SK-N-SH (cell line): ENCODE measurements at regions not wholly inside any gene's neighbourhood (a gene's known extent, or its start where the extent isn't known, plus 50 kb on each side); places are given as distances from the start of the nearest gene placed in this dataset.

ENCODE experiments used
- CTCF ChIA-PET: fragments of 300-600, 350-600 bp; formaldehyde crosslinking; extraction: SDS; loops from one replicate; lab custom pipeline; 2021; lab: Yijun Ruan, JAX
- POLR2A ChIA-PET: fragments of 350-600 bp; sonication (Branson Sonifier 250); formaldehyde crosslinking; extraction: SDS; loops from one replicate; lab custom pipeline; 2020; ENCODE audit warnings: antibody characterized with exemption, inconsistent platforms; lab: Yijun Ruan, JAX
- DNase-seq: peaks from one replicate; pipeline ENCODE4 v3.0.0; 2012
- H2AFZ ChIP-seq: fragments of 200-600 bp; sonication (generic); 2 replicates; pipeline ENCODE4 v1.8.1; 2016; ENCODE audit warnings: antibody characterized with exemption, mild to moderate bottlenecking, low read depth
- H3F3A ChIP-seq: fragments of 200-600 bp; sonication (generic); replicated peaks from 2 replicates; pipeline ENCODE3; 2016; ENCODE audit warnings: antibody characterized with exemption, mild to moderate bottlenecking; ENCODE audit not compliant: insufficient read depth
- H3K27ac ChIP-seq, 2 experiments: fragments of 200-500 bp in 1 of 2; fragments of 200-600 bp in 1 of 2; sonication (Bioruptor generic) in 1 of 2; sonication (generic), shearing (Covaris generic) in 1 of 2; 2 replicates each; pipeline versions ENCODE4 v1.5.1 to v1.6.1; 2014 to 2016; ENCODE audit warnings: low read depth in 2 of 2, inconsistent platforms in 1 of 2, low read length in 1 of 2, mild to moderate bottlenecking in 1 of 2, mixed read lengths in 1 of 2
- H3K27me3 ChIP-seq: fragments of 200-600 bp; sonication (generic), shearing (Covaris generic); 2 replicates; pipeline ENCODE4 v1.6.1; 2016; ENCODE audit warnings: mixed run types; ENCODE audit not compliant: insufficient read depth
- H3K36me3 ChIP-seq, 2 experiments: fragments of 200-500 bp in 1 of 2; fragments of 200-600 bp in 1 of 2; sonication (Bioruptor generic) in 1 of 2; sonication (generic) in 1 of 2; replicated peaks in 1 of 2; 2 replicates each; pipeline versions ENCODE3 to v1.5.1; 2014 to 2016; ENCODE audit warnings: low read length in 1 of 2, mild to moderate bottlenecking in 1 of 2; ENCODE audit not compliant: insufficient read depth in 2 of 2, control insufficient read depth in 1 of 2
- H3K4me1 ChIP-seq, 2 experiments: fragments of 200-500 bp in 1 of 2; fragments of 200-600 bp in 1 of 2; sonication (Bioruptor generic) in 1 of 2; sonication (generic), shearing (Covaris generic) in 1 of 2; 2 replicates each; pipeline versions ENCODE4 v1.5.1 to v1.6.1; 2014 to 2016; ENCODE audit warnings: low read depth in 1 of 2, low read length in 1 of 2, mixed run types in 1 of 2; ENCODE audit not compliant: insufficient read depth in 2 of 2, control insufficient read depth in 1 of 2
- H3K4me2 ChIP-seq: fragments of 200-600 bp; sonication (generic), shearing (Covaris generic); 2 replicates; pipeline ENCODE4 v1.6.1; 2017; ENCODE audit warnings: mixed run types
- H3K4me3 ChIP-seq, 2 experiments: fragments of 200-500 bp in 1 of 2; fragments of 200-600 bp in 1 of 2; sonication (Bioruptor generic) in 1 of 2; sonication (generic), shearing (Covaris generic) in 1 of 2; 2 replicates each; pipeline versions ENCODE4 v1.5.1 to v1.8.1; 2014 to 2016; ENCODE audit warnings: low read depth in 2 of 2, inconsistent platforms in 1 of 2, low read length in 1 of 2, mild to moderate bottlenecking in 1 of 2, mixed read lengths in 1 of 2, moderate library complexity in 1 of 2
- H3K79me2 ChIP-seq: fragments of 200-600 bp; sonication (generic); 2 replicates; pipeline ENCODE4 v1.8.1; 2017; ENCODE audit warnings: mild to moderate bottlenecking; ENCODE audit not compliant: insufficient read depth
- H3K9ac ChIP-seq: fragments of 200-600 bp; sonication (generic); 2 replicates; pipeline ENCODE4 v1.6.1; 2017; ENCODE audit warnings: mixed run types
- H3K9me2 ChIP-seq: fragments of 200-600 bp; sonication (generic); 2 replicates; pipeline ENCODE4 v1.6.1; 2017; ENCODE audit warnings: mixed run types
- H3K9me3 ChIP-seq: fragments of 200-600 bp; sonication (generic); 2 replicates; pipeline ENCODE4 v1.6.1; 2017; ENCODE audit warnings: mixed run types, mild to moderate bottlenecking, moderate library complexity
- H4K20me1 ChIP-seq: fragments of 200-600 bp; sonication (generic); 2 replicates; pipeline ENCODE4 v1.6.1; 2017; ENCODE audit warnings: mild to moderate bottlenecking, mixed run types; ENCODE audit not compliant: insufficient read depth
- FOXJ3 ChIP-seq: sonication (generic); formaldehyde crosslinking; IDR thresholded peaks from 2 replicates; pipeline ENCODE4 v1.5.1; 2020; ENCODE audit warnings: mild to moderate bottlenecking, missing genetic modification reagents
- GATA2 ChIP-seq: sonication (generic); formaldehyde crosslinking; IDR thresholded peaks from 2 replicates; pipeline ENCODE4 v1.5.0; 2020; ENCODE audit warnings: mild to moderate bottlenecking, missing genetic modification reagents
- MXI1 ChIP-seq: IDR thresholded peaks from 2 replicates; pipeline ENCODE4 v1.6.1; 2012; ENCODE audit warnings: mild to moderate bottlenecking, low read depth, low read length, improper control_type of control experiment
- SIN3A ChIP-seq: IDR thresholded peaks from 2 replicates; pipeline ENCODE4 v1.6.1; 2012; ENCODE audit warnings: low read depth, mild to moderate bottlenecking, low read length, moderate library complexity, borderline replicate concordance
- SMC3 ChIP-seq: IDR thresholded peaks from 2 replicates; pipeline ENCODE4 v1.6.1; 2012; ENCODE audit warnings: low read depth, low read length, improper control_type of control experiment
- TAF1 ChIP-seq: IDR thresholded peaks from 2 replicates; pipeline ENCODE4 v1.6.1; 2012; ENCODE audit warnings: low read depth, mild to moderate bottlenecking, low read length, moderate library complexity, borderline replicate concordance
- TCF12 ChIP-seq: IDR thresholded peaks from 2 replicates; pipeline ENCODE4 v1.4.0; 2012
- TEAD4 ChIP-seq: IDR thresholded peaks from 2 replicates; pipeline ENCODE4 v1.4.0; 2012; ENCODE audit warnings: mild to moderate bottlenecking, borderline replicate concordance; ENCODE audit not compliant: insufficient read depth
- WGBS: methylation state at CpG from one replicate; pipeline ENCODE4 v1.1.6; 2017; ENCODE audit warnings: low lambda C conversion rate; 5-methylcytosine and 5-hydroxymethylcytosine counted together
- TF ChIP-seq, protein P1 (sequence below): fragments of 200-600 bp; sonication (generic); IDR thresholded peaks from 2 replicates; pipeline ENCODE4 v1.6.1; 2017; ENCODE audit warnings: antibody characterized with exemption, mild to moderate bottlenecking, moderate library complexity
- TF ChIP-seq, protein P2 (sequence below): fragments of 150-350 bp; IDR thresholded peaks from 2 replicates; pipeline ENCODE4 v1.6.1; 2017; ENCODE audit warnings: antibody characterized with exemption, low read length, low read depth, borderline replicate concordance
- TF ChIP-seq, protein P3 (sequence below): IDR thresholded peaks from 2 replicates; pipeline ENCODE4 v1.4.0; 2012; ENCODE audit warnings: low read depth, borderline replicate concordance

DNA sequence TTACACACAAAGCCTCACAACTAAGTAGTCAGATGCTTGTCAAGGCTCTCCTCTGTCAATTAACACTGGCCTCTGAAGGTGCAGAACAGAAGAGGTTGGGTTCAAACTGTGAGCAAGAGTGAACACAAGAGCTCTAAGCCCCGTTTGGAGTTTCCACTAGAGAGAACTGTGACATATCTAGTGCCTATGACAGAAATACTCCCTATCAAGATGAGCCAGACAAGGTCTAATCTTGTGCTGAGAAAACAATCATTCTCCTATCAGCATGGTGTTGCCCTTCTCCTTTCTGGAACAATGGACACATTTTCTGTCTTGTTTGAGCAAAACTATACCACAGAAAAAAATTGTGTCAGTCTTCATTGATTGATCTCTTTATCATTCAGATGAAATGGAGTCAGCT is 62.4 kb upstream of the CCDC71L start:
- Histone ChIP-seq H3K9ac (no peak overlapping the region), H3F3A (peaks cover 15% of the 10 kb centered on the region), H4K20me1 (no peaks in the 10 kb centered on the region), H3K27me3 (no peaks in the 10 kb centered on the region), H3K79me2 (no peaks in the 10 kb centered on the region), H3K4me2 (no peak overlapping the region), H2AFZ (no peak overlapping the region), H3K27ac (no peak overlapping the region), H3K9me2 (no peaks in the 10 kb centered on the region), H3K4me1 (peaks cover 0 to 17% of the 10 kb centered on the region in 2 experiments; a peak in 3 of 4 replicates), H3K9me3 (no peaks in the 10 kb centered on the region), H3K4me3 (no peak overlapping the region), H3K36me3 (no peaks in the 10 kb centered on the region)
- WGBS, result 22% methylated on average over 1 of the region's 1 CpG
- no peak for DNase-seq
- CTCF ChIA-PET, result no interaction called here
- POLR2A ChIA-PET, result no interaction called here
- TF ChIP-seq, protein P1, sequence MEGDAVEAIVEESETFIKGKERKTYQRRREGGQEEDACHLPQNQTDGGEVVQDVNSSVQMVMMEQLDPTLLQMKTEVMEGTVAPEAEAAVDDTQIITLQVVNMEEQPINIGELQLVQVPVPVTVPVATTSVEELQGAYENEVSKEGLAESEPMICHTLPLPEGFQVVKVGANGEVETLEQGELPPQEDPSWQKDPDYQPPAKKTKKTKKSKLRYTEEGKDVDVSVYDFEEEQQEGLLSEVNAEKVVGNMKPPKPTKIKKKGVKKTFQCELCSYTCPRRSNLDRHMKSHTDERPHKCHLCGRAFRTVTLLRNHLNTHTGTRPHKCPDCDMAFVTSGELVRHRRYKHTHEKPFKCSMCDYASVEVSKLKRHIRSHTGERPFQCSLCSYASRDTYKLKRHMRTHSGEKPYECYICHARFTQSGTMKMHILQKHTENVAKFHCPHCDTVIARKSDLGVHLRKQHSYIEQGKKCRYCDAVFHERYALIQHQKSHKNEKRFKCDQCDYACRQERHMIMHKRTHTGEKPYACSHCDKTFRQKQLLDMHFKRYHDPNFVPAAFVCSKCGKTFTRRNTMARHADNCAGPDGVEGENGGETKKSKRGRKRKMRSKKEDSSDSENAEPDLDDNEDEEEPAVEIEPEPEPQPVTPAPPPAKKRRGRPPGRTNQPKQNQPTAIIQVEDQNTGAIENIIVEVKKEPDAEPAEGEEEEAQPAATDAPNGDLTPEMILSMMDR, result no peak
- TF ChIP-seq GATA2 (CRISPR knock-in tag), result no peak

DNA sequence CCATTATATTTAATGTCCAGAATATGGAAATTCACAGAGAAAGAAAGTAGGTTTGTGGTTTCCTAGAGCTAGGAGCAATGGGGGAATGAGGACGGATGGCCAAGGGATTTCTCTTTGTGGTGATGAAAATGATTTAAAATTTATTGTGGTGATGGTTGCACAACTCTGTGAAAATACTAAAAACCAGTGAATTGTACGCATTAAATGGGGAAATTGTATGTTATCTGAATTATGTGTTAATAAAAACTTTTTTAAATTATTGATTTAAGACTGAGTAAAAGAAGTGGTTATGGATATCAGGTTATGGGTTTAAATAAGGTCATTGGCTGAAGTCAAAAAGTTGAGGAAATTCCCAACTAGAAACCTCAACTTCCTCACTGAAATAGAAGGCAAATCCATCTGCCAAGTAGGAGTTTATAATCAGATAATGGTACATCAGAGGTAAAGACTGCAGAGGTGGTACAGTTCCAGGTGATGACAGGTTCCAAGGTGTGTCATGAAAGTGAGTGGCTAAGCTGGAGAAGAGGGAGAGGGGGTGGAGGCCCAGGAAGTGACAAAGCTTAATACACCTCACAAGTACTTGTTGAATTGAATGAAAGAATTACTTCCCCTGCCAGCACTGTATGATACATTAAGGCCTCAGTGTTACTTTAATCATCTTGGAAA is 68.9 kb upstream of the CCDC71L start:
- no peaks in the 10 kb centered on the region for H3F3A ChIP-seq
- H3K9me3 ChIP-seq, result no peaks in the 10 kb centered on the region
- H3K4me1 ChIP-seq, result peaks cover 5 to 8% of the 10 kb centered on the region in 2 experiments; a peak in 2 of 4 replicates
- WGBS, result 85% methylated on average over 2 of the region's 2 CpGs
- no peaks in the 10 kb centered on the region for H3K9me2 ChIP-seq
- H3K9ac ChIP-seq, result no peak overlapping the region
- no peaks in the 10 kb centered on the region for H3K36me3 ChIP-seq
- H3K27me3 ChIP-seq, result no peaks in the 10 kb centered on the region
- no peaks in the 10 kb centered on the region for H3K79me2 ChIP-seq
- POLR2A ChIA-PET, result no interaction called here
- CTCF ChIA-PET, result interaction anchor here (0.7 to 2.0 kb wide), 4 partner anchors 20 to 553 kb away, joined by 3 to 8 read pairs (median 6); no protein-coding TSS in a partner anchor
- TF ChIP-seq FOXJ3 (CRISPR knock-in tag) (no peak), MXI1 (no peak), TAF1 (no peak), TEAD4 (no peak), SIN3A (no peak), SMC3 (no peak), TCF12 (no peak)
- TF ChIP-seq, protein P2, sequence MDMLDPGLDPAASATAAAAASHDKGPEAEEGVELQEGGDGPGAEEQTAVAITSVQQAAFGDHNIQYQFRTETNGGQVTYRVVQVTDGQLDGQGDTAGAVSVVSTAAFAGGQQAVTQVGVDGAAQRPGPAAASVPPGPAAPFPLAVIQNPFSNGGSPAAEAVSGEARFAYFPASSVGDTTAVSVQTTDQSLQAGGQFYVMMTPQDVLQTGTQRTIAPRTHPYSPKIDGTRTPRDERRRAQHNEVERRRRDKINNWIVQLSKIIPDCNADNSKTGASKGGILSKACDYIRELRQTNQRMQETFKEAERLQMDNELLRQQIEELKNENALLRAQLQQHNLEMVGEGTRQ, result no peak
- TF ChIP-seq, protein P3, sequence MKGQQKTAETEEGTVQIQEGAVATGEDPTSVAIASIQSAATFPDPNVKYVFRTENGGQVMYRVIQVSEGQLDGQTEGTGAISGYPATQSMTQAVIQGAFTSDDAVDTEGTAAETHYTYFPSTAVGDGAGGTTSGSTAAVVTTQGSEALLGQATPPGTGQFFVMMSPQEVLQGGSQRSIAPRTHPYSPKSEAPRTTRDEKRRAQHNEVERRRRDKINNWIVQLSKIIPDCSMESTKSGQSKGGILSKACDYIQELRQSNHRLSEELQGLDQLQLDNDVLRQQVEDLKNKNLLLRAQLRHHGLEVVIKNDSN, result no peak
- no peak overlapping the region for H3K4me2 ChIP-seq
- no peak overlapping the region for H3K4me3 ChIP-seq
- H3K27ac ChIP-seq, result no peak overlapping the region
- no peaks in the 10 kb centered on the region for H4K20me1 ChIP-seq
- no peak for DNase-seq
- no peak overlapping the region for H2AFZ ChIP-seq
